ENCODE measurements at regions not wholly inside any gene's neighbourhood (a gene's known extent, or its start where the extent isn't known, plus 50 kb on each side); places are given as distances from the start of the nearest gene placed in this dataset.
"Not testable (repeated sequence)": the region's sequence is repeated elsewhere in the genome, so short reads cannot be mapped to it uniquely, and the experiment has no call there.

DNA sequence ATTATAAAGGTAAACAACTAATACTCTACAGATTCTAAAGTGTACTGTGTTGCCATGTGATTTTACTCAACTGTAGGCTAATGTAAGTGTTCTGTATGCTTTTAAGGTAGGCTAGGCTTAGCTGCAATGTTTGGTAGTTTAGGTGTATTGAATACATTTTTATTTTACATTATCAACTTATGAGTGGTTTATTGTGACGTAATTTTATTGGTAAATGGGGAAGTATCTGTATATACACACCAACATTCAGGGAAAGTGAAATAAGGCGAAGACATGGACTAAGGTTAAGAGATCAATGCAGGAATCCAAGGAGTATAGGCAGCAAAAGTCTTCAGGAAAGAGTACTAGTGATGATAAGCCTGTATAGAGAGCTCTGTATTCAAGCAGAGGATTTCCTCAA lies 365.8 kb upstream of the MGAT4C start:
- H3K36me3 ChIP-seq (ENCODE audit: control insufficient read depth, insufficient read depth, low read length), result no peaks in the 10 kb centered on the region
- no peak overlapping the region for H3K4me3 ChIP-seq (ENCODE audit: low read depth, low read length)
- H3K27me3 ChIP-seq (ENCODE audit: control insufficient read depth, insufficient read depth, low read length), result no peaks in the 10 kb centered on the region
- no peak overlapping the region for H3K9ac ChIP-seq (ENCODE audit: low read depth, low read length)
- H3K4me1 ChIP-seq (ENCODE audit: control insufficient read depth, insufficient read depth, low read length), result no peaks in the 10 kb centered on the region
- no peak overlapping the region for H3K27ac ChIP-seq (ENCODE audit: low read depth, low read length)
- peaks cover 28% of the 10 kb centered on the region for H3K9me3 ChIP-seq (ENCODE audit: control insufficient read depth, insufficient read depth, low read length)

DNA sequence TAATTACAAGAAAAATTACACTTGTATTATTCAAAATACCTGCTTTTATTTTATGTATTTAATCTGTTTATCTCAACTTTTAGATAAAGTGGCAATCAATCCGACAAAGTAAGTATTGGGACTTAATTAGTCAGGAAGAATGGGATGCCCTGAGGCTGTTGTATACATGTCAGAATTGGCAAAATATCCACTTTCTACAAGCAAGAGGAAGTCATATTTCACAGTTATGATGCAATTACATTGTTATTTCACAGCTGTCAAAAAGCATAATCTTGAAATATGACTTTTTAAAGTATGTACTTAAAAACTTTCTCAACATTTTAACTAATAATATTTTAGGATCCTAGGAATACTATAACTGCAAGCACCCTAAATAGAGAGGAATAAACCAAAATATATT lies 357.1 kb upstream of the MGAT4C start:
- Histone ChIP-seq H3K9me3 (ENCODE audit: control insufficient read depth, insufficient read depth, low read length) (no peaks in the 10 kb centered on the region), H3K36me3 (ENCODE audit: control insufficient read depth, insufficient read depth, low read length) (no peaks in the 10 kb centered on the region), H3K9ac (ENCODE audit: low read depth, low read length) (no peak overlapping the region), H3K4me1 (ENCODE audit: control insufficient read depth, insufficient read depth, low read length) (no peaks in the 10 kb centered on the region), H3K4me3 (ENCODE audit: low read depth, low read length) (no peak overlapping the region), H3K27me3 (ENCODE audit: control insufficient read depth, insufficient read depth, low read length) (no peaks in the 10 kb centered on the region), H3K27ac (ENCODE audit: low read depth, low read length) (no peak overlapping the region)

DNA sequence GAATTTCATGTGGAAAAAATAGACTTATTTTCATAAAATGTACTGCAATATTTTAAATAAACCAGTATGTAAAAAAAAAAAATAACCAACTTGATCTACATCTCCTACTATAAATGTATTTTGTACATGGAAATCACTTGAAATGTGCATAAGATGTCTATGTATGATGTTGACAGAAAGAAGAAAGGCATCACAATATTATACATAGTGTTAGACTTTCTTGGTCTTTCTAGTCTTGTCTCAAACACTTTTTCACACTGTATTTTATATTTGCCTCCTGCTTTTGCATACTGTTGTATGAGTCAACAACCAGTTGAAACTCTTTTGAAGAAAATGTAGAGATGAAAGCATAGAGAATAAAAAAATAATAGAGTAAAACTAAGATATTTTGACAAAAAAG lies 352.4 kb upstream of the MGAT4C start:
- H3K27me3 ChIP-seq (ENCODE audit: control insufficient read depth, insufficient read depth, low read length), result no peaks in the 10 kb centered on the region
- no peaks in the 10 kb centered on the region for H3K36me3 ChIP-seq (ENCODE audit: control insufficient read depth, insufficient read depth, low read length)
- H3K4me1 ChIP-seq (ENCODE audit: control insufficient read depth, insufficient read depth, low read length), result no peaks in the 10 kb centered on the region
- H3K4me3 ChIP-seq (ENCODE audit: low read depth, low read length), result no peak overlapping the region
- no peak overlapping the region for H3K27ac ChIP-seq (ENCODE audit: low read depth, low read length)
- H3K9me3 ChIP-seq (ENCODE audit: control insufficient read depth, insufficient read depth, low read length), result no peaks in the 10 kb centered on the region
- no peak overlapping the region for H3K9ac ChIP-seq (ENCODE audit: low read depth, low read length)

DNA sequence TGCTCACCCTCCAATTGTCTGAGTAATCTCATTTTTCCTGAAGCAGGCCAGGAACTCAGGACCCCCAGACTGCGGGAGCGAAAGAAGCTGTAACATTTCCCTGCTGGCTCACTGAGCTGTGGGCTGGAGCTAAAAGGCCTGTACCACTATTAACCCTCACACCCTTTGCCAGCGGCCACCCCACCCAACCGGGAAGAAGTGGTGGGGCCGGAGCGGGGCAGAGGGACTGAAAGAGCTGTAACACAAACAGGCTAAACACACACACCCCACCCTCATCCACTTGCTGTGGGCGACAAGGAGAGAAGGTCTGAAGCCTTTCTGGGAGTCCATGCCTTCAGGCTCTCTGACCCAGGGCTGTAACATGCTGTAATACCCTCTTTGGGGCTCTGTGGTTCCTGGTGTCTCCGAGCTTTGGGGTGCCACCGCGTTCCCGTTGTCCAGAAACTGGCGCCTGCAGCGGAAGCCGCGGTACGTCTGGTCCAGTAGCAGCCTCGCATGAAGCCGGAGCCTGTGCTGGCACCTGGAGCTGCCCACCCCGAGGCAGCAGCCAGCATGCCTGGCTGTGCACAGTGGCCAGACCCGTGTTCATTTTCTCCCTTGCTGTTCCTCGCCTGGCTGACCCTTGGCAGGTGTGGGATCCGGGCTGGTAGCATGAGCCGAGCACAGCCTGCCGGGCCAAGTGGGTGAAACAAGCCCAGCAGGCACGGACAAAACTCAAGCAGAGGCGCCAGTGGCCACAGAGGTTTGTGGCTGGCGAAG lies 345.5 kb upstream of the MGAT4C start:
- H3K4me3 ChIP-seq (ENCODE audit: low read depth, low read length), result no peak overlapping the region
- no peaks in the 10 kb centered on the region for H3K4me1 ChIP-seq (ENCODE audit: control insufficient read depth, insufficient read depth, low read length)
- no peaks in the 10 kb centered on the region for H3K36me3 ChIP-seq (ENCODE audit: control insufficient read depth, insufficient read depth, low read length)
- no peak overlapping the region for H3K9ac ChIP-seq (ENCODE audit: low read depth, low read length)
- no peaks in the 10 kb centered on the region for H3K9me3 ChIP-seq (ENCODE audit: control insufficient read depth, insufficient read depth, low read length)
- no peaks in the 10 kb centered on the region for H3K27me3 ChIP-seq (ENCODE audit: control insufficient read depth, insufficient read depth, low read length)
- no peak overlapping the region for H3K27ac ChIP-seq (ENCODE audit: low read depth, low read length)

DNA sequence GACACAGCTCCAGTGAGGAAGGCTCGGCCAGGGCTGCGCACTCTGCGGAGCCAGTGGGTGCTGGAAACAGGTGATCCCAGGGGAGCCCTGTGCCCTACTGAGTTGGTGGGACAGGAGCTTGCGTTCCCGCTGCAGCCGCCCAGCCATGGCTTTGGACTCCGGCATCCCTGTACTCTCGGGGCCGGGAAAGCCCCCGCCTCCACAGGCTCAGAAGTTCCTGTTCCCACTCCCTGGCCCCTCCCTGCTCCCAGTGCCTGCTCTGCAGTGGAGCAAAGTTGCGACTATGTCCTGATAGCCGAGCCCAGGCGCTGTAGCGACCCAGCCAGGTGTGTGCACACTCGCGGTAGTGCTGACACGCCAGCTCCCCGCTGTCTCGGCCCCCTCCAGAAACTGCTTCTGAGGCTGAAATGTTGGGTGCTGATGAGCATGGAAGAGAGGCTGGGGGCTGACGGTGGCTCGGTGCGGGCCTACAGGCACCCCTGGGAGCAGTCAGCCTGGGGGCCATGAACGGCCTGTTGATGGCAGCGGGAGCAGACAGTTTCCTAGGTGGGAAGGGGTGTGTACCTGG lies 344.6 kb upstream of the MGAT4C start:
- no peaks in the 10 kb centered on the region for H3K4me1 ChIP-seq (ENCODE audit: control insufficient read depth, insufficient read depth, low read length)
- H3K36me3 ChIP-seq (ENCODE audit: control insufficient read depth, insufficient read depth, low read length), result no peaks in the 10 kb centered on the region
- no peak overlapping the region for H3K9ac ChIP-seq (ENCODE audit: low read depth, low read length)
- no peaks in the 10 kb centered on the region for H3K27me3 ChIP-seq (ENCODE audit: control insufficient read depth, insufficient read depth, low read length)
- H3K4me3 ChIP-seq (ENCODE audit: low read depth, low read length), result no peak overlapping the region
- H3K27ac ChIP-seq (ENCODE audit: low read depth, low read length), result no peak overlapping the region
- H3K9me3 ChIP-seq (ENCODE audit: control insufficient read depth, insufficient read depth, low read length), result no peaks in the 10 kb centered on the region

DNA sequence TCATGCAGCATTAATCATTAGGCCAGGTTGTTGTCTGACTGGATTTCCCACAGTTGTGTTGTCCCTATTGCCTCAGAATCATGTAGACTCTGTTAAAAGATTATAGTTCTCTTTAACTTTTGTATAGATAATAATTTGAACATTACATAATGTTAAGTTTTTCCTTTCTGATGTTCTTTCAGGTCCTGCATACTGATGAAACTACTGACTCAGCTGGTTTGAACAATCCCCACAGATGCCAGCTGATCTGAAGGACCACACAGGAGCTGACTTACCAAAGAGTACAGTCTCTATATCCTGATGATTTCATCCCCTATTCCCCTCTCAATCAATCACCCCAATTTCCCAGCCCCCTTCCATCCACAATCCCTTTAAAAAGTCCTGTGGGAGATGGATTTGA lies 341.2 kb upstream of the MGAT4C start:
- Histone ChIP-seq H3K4me1 (ENCODE audit: control insufficient read depth, insufficient read depth, low read length) (no peaks in the 10 kb centered on the region), H3K4me3 (ENCODE audit: low read depth, low read length) (no peak overlapping the region), H3K27me3 (ENCODE audit: control insufficient read depth, insufficient read depth, low read length) (no peaks in the 10 kb centered on the region), H3K36me3 (ENCODE audit: control insufficient read depth, insufficient read depth, low read length) (no peaks in the 10 kb centered on the region), H3K9me3 (ENCODE audit: control insufficient read depth, insufficient read depth, low read length) (no peaks in the 10 kb centered on the region), H3K9ac (ENCODE audit: low read depth, low read length) (no peak overlapping the region), H3K27ac (ENCODE audit: low read depth, low read length) (no peak overlapping the region)

DNA sequence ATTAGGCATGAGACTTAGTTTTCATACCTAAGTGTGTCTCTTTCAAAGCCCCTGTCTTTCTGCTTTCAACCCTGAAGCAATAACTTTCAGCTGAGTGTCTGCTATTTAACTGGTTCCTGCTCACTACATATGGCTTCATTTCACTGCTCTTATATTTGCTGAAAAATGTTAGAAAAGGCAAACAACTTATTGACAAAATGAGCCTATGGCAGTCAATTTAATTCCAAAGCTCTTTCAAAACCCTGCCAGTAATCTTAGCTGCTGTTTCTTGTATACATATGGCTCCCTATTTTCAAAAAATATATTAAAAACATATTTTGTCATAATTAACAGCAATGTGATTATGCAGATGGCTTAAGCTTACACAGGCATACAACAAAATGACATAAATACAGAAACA lies 334.1 kb upstream of the MGAT4C start:
- no peak overlapping the region for H3K9ac ChIP-seq (ENCODE audit: low read depth, low read length)
- H3K4me1 ChIP-seq (ENCODE audit: control insufficient read depth, insufficient read depth, low read length), result no peaks in the 10 kb centered on the region
- no peak overlapping the region for H3K4me3 ChIP-seq (ENCODE audit: low read depth, low read length)
- no peaks in the 10 kb centered on the region for H3K9me3 ChIP-seq (ENCODE audit: control insufficient read depth, insufficient read depth, low read length)
- H3K27me3 ChIP-seq (ENCODE audit: control insufficient read depth, insufficient read depth, low read length), result no peaks in the 10 kb centered on the region
- H3K36me3 ChIP-seq (ENCODE audit: control insufficient read depth, insufficient read depth, low read length), result no peaks in the 10 kb centered on the region
- no peak overlapping the region for H3K27ac ChIP-seq (ENCODE audit: low read depth, low read length)

DNA sequence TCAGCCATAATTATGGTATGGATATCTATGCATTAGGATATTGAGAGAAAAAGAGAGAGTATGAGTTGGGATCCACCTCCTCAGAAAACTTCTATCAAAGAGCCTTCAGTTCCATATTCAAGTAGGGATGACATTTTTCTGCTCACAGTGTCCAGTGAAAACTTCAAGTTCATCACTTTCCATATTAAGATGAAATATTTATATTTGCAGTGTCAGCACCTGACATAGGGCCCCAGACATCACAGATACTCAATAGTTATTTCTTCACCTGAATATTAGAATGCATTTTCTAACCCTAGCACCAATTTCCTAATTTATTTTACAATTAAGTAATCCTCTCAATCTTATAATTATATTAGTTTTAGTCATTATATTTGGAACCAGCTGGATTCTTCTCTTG lies 318.0 kb upstream of the MGAT4C start:
- Histone ChIP-seq H3K9ac (ENCODE audit: low read depth, low read length) (no peak overlapping the region), H3K27ac (ENCODE audit: low read depth, low read length) (no peak overlapping the region), H3K4me3 (ENCODE audit: low read depth, low read length) (no peak overlapping the region), H3K36me3 (ENCODE audit: control insufficient read depth, insufficient read depth, low read length) (no peaks in the 10 kb centered on the region), H3K4me1 (ENCODE audit: control insufficient read depth, insufficient read depth, low read length) (no peaks in the 10 kb centered on the region), H3K9me3 (ENCODE audit: control insufficient read depth, insufficient read depth, low read length) (no peaks in the 10 kb centered on the region), H3K27me3 (ENCODE audit: control insufficient read depth, insufficient read depth, low read length) (no peaks in the 10 kb centered on the region)

DNA sequence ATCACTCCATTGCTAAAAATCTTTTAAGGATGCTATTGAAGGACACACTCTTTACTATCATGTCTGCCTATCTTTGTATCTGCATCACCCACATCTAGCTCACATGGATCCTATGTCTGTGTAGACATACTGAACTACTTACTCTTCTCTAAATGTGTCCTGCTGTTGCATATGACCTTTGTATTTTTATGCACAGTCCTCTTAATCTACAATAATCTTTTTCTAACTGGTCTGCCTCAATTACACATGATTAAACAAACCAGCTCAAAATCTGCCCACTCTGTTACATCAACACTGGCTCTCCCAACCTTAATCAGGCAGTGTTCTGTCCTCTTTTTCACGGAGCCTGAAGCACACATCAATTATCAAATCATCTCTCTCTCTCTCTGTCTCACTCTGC lies 316.3 kb upstream of the MGAT4C start:
- Histone ChIP-seq H3K9me3 (ENCODE audit: control insufficient read depth, insufficient read depth, low read length) (no peaks in the 10 kb centered on the region), H3K36me3 (ENCODE audit: control insufficient read depth, insufficient read depth, low read length) (no peaks in the 10 kb centered on the region), H3K27me3 (ENCODE audit: control insufficient read depth, insufficient read depth, low read length) (no peaks in the 10 kb centered on the region), H3K4me3 (ENCODE audit: low read depth, low read length) (no peak overlapping the region), H3K27ac (ENCODE audit: low read depth, low read length) (no peak overlapping the region), H3K9ac (ENCODE audit: low read depth, low read length) (no peak overlapping the region), H3K4me1 (ENCODE audit: control insufficient read depth, insufficient read depth, low read length) (no peaks in the 10 kb centered on the region)

DNA sequence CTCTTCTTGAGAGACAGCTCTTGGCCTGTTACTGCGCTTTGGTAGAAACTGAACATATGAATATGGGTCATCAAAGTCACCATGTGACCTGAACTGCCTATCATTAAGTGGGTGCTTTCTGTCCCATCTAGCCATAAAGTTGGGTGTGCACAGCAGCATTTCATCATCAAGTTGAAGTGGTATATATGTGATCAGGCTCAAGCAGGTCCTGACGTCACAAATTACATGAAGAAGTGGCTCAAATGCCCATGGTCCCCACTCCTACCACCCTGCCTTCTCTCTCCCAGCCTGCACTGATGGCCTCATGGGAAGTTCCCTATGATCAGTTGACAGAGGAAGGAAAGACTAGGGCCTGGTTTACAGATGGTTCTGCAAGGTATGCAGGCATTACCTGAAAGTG lies 308.8 kb upstream of the MGAT4C start:
- no peak overlapping the region for H3K4me3 ChIP-seq (ENCODE audit: low read depth, low read length)
- H3K27ac ChIP-seq (ENCODE audit: low read depth, low read length), result no peak overlapping the region
- no peaks in the 10 kb centered on the region for H3K27me3 ChIP-seq (ENCODE audit: control insufficient read depth, insufficient read depth, low read length)
- H3K4me1 ChIP-seq (ENCODE audit: control insufficient read depth, insufficient read depth, low read length), result no peaks in the 10 kb centered on the region
- H3K9me3 ChIP-seq (ENCODE audit: control insufficient read depth, insufficient read depth, low read length), result no peaks in the 10 kb centered on the region
- no peak overlapping the region for H3K9ac ChIP-seq (ENCODE audit: low read depth, low read length)
- no peaks in the 10 kb centered on the region for H3K36me3 ChIP-seq (ENCODE audit: control insufficient read depth, insufficient read depth, low read length)

DNA sequence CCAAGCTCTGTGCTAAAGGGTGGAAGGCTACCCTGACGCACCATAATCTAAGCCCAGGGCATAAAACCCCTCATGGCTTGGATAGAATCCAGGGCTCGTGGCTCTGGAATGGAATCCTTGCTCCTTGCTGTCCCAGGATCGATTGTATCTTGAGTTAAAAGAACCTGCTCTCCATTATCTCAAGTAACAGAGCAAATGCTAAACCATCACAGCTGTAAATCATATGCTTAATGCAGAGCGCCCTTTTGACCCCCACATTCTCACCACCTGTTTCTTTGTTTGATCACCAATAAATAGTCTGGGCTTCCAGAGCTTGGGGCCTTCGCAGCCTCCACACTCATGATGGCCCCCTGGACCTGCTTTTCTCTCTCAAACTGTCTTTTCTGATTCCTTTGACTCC lies 299.3 kb upstream of the MGAT4C start:
- not testable (repeated sequence) for H3K36me3 ChIP-seq (ENCODE audit: control insufficient read depth, insufficient read depth, low read length); H3K9ac ChIP-seq (ENCODE audit: low read depth, low read length); H3K27me3 ChIP-seq (ENCODE audit: control insufficient read depth, insufficient read depth, low read length); H3K4me1 ChIP-seq (ENCODE audit: control insufficient read depth, insufficient read depth, low read length); H3K9me3 ChIP-seq (ENCODE audit: control insufficient read depth, insufficient read depth, low read length); H3K4me3 ChIP-seq (ENCODE audit: low read depth, low read length); H3K27ac ChIP-seq (ENCODE audit: low read depth, low read length)
